ENCODE measurements at regions not wholly inside any gene's neighbourhood (a gene's known extent, or its start where the extent isn't known, plus 50 kb on each side); places are given as distances from the start of the nearest gene placed in this dataset.

DNA sequence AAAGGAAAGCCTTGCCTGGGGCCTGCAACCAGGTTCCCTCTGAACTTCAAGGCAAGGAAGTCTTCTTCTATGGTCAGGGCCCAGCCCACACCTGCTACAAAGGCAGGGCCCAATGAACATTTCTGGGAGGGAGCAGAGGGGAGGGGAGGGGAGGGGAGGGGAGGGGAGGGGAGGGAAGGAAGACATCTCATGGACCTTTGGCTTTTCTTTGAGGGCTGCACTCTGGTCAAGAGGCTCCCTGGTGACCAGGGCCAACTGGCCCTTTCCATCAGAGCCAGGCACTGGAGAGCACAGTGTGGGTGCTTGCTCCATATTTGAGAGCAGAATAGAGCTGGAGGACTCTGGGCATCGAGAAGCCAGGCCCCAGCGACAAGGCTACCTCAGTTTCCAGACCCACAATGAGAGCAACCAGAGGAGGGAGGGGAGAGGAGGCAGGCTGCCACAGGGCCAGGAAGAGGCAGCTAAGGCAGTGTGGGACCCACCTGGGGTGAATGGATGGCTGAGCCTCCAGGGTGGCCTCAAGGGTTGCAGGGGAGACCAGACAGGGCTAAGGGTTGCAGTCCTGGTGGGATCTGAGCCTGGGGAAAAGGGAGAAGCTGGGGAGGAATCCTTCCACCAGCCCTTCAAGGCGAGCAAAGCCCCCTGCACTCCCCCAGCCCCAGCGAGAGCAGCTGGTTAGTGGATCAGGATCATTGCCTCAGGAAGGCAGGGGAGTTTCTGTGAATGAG is 84.8 kb downstream of the MRPL14 start:
- TF ChIP-seq, protein P1, sequence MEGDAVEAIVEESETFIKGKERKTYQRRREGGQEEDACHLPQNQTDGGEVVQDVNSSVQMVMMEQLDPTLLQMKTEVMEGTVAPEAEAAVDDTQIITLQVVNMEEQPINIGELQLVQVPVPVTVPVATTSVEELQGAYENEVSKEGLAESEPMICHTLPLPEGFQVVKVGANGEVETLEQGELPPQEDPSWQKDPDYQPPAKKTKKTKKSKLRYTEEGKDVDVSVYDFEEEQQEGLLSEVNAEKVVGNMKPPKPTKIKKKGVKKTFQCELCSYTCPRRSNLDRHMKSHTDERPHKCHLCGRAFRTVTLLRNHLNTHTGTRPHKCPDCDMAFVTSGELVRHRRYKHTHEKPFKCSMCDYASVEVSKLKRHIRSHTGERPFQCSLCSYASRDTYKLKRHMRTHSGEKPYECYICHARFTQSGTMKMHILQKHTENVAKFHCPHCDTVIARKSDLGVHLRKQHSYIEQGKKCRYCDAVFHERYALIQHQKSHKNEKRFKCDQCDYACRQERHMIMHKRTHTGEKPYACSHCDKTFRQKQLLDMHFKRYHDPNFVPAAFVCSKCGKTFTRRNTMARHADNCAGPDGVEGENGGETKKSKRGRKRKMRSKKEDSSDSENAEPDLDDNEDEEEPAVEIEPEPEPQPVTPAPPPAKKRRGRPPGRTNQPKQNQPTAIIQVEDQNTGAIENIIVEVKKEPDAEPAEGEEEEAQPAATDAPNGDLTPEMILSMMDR (IDR thresholded peaks at IDR 0.05): no peak

DNA sequence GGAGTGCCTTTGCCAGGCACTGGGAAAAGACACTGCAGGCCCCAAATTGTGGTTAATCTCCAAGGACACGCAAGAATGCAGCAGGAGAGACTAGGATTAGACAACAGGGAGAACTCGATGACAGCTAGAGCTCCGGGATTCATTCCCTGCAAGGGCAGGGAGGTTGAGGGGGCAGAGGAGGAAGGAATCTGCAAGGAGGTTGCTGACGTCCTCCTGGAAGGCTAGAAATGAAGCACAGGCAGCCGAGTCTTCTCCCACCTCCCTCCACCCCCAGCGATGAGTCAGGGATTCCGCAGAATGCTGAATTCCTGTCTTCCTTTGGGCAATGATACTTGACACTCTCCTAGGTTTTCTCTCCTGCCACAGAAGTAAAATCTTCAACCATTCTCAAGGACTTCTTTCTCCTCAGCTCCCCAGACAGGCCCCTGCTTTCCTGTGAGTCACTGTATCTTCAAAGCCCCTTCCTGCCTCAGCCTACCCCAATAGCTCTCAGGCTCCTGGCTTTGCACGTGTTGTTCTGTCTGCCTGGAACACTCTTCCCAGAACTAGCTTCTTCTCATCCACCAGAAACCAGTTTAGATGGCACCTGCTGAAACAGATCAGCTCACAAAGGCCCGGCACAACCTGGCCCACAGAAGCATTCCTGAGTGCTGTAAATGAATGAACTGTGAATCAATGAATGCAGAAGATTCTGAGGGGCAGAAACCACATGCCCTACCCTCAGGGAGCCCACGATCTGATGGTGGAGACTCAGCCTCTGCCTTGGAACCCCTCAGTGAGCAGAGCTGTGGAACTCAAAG is 85.6 kb downstream of the MRPL14 start:
- TF ChIP-seq, protein P1 (IDR thresholded peaks at IDR 0.05): no peak

DNA sequence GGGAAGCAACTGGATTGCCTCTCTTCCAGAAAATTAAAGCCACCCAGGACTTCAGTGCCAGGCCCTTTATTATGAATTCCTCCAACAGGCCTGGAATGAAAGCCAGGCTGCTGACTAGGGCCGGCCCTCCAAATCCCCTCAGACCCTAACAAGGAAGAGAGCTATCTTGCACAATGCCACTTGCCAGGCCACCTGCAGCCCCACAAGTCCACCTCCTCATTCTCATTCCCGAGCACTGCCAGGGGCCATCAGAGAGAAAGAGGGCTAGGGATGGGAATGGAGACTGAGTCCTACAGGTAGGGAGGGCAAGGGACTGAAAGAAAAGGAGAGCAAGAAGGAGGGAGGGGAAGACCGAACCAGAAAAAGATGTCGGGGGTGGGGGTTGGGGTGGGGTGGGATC is 86.5 kb downstream of the MRPL14 start:
- TF ChIP-seq, protein P1 (IDR thresholded peaks at IDR 0.05): no peak

DNA sequence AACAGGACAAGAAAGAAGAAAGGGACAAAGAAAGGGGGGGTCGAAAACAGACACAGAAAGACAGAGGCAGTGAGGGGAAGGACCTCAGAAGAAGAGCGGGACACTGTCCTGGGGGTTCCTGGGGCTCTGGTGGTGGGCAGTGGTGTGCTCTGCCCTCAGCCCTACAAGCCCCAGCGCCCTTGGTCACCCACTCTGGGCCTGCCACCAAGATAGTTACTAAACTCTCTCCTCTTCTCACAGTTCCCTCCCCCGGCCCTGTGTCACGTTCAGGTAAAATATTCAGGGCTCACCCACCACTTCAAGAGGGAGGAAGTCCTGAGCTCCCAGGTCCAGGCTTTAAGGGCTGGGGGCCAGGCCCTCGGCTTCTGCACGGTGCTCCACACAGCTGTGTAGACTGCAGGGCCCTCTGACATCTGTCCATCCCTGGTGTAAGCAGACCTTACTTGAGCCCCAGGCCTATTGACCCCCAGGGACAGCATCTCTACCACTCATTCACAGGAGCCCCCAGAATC is 87.4 kb downstream of the MRPL14 start:
- TF ChIP-seq, protein P1 (IDR thresholded peaks at IDR 0.05): no peak

DNA sequence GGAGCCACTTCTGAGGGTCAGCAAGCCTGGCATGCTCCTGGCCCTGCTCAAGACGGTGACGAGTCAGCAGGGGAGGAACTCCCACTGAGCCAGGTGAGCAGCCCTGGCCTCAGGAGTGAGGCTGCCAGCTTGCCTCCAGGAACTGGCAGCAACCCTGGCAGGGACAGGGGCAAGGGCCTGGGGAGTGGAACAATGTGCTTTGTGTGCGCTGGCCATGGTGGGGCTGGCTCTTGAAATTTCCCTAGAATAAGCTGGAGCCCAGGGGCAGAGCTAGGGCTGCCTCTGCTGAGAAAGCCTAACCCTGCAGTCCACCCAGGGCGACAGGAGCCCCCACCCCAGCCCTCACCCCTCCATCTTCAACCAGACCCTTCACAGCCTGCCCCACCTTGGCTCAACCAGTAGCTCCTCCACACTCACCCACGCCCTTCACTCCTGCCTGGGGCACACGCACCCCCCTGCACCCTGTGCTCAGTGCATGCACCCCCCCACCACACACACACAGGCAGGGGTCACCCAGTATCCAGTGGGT is 88.0 kb downstream of the MRPL14 start:
- TF ChIP-seq, protein P1 (IDR thresholded peaks at IDR 0.05): no peak

DNA sequence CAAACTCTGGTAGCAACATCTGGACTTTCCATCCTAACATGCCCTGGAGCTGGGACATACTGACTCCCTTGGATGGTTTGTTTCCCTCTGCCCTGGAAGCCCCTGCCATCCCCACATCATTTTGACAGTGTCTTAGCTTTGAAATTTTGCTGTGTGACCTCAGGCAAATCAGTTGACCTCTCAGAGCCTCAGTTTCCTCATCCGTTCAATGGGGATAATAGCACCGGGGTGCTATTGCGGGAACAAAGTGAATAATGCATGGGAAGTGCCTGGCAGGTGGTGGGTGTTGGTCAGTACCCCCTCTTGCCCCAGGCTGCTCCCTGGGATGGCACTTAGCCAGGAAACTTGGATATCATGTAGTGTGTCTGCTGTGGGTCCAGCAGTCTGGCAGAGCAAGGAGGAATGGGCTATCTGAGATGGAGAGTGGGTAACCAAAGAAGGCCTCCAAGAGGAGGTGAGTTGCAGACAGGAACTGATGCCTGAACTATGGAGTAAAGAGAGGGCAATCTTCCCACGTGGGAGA is 88.6 kb downstream of the MRPL14 start:
- TF ChIP-seq, protein P1 (IDR thresholded peaks at IDR 0.05): no peak

DNA sequence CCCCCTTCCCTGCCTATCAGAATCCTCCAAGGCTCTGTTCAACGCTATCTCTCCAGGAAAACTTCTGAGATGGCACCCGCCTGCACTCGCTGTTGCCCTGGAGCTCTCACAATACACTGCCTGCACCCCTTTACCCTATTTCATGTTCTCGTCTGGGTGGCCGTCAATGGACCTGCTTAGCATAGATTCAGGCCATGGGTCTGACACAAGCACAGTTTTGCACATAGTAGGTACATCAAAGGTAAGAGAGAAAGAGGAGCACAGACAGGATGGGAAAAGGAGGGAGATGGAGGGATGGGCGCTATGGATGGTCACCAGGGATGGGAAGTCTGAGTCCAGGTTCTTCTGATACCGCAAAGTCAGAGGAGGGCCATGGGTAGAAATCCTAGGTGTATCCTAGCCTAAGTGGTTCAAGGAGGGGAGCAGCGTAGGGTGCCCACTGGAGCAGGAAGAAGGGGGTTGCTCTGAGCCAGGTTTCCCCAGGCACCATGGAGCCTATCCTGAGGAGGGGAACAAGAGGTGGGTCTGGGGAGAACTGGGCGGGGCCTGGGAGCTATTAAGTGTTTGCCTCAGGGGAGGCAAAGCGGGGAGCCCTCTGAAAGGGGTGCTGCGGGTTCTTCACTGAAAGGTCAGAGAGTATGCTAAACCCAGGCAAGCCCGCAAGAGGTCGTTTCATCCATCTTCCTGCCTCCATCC is 89.3 kb downstream of the MRPL14 start:
- TF ChIP-seq, protein P1 (IDR thresholded peaks at IDR 0.05): no peak

Data from LNCAP (cell line).